Adipocyte (in vitro differentiated cells): ENCODE measurements at regions not wholly inside any gene's neighbourhood (a gene's known extent, or its start where the extent isn't known, plus 50 kb on each side); places are given as distances from the start of the nearest gene placed in this dataset.
A peak's percentile ranks its signal among the peaks of the same experiment; 100 is the strongest.
"Not testable (repeated sequence)": the region's sequence is repeated elsewhere in the genome, so short reads cannot be mapped to it uniquely, and the experiment has no call there.

Experiments used
- DNase-seq: peaks from one replicate; pipeline ENCODE4 v3.0.0-alpha.2; 2015; ENCODE audit warnings: low read depth
- H3K27me3 ChIP-seq: replicated peaks from 2 replicates; pipeline ENCODE4 v1.7.0; 2013; ENCODE audit warnings: mild to moderate bottlenecking, low read length, moderate library complexity; ENCODE audit not compliant: control insufficient read depth, insufficient read depth
- H3K36me3 ChIP-seq: 2 replicates; pipeline ENCODE4 v1.7.0; 2013; ENCODE audit warnings: low read length, mild to moderate bottlenecking, moderate library complexity; ENCODE audit not compliant: control insufficient read depth, insufficient read depth, severe bottlenecking
- H3K4me1 ChIP-seq: 2 replicates; pipeline ENCODE4 v1.7.0; 2013; ENCODE audit warnings: mild to moderate bottlenecking, low read length, moderate library complexity; ENCODE audit not compliant: control insufficient read depth, insufficient read depth
- H3K4me3 ChIP-seq: 2 replicates; pipeline ENCODE4 v1.7.0; 2013; ENCODE audit warnings: mild to moderate bottlenecking, low read length, moderate library complexity
- H3K9ac ChIP-seq: 2 replicates; pipeline ENCODE4 v1.7.0; 2013; ENCODE audit warnings: mild to moderate bottlenecking, low read length, moderate library complexity
- H3K9me3 ChIP-seq: 2 replicates; pipeline ENCODE4 v1.7.0; 2013; ENCODE audit warnings: mild to moderate bottlenecking, low read length, moderate library complexity; ENCODE audit not compliant: control insufficient read depth

GRCh38 chr4:87716371-87717265 lies 66.5 kb downstream of the DMP1 start:
- no peaks in the 10 kb centered on the region for H3K27me3 ChIP-seq
- H3K4me1 ChIP-seq: peaks cover 21% of the 10 kb centered on the region
- H3K36me3 ChIP-seq: no peaks in the 10 kb centered on the region
- H3K9me3 ChIP-seq: no peaks in the 10 kb centered on the region
- no peak overlapping the region for H3K9ac ChIP-seq
- no peak overlapping the region for H3K4me3 ChIP-seq
- no peak for DNase-seq

GRCh38 chr4:87717276-87718031 lies 67.4 kb downstream of the DMP1 start:
- Histone ChIP-seq H3K27me3 (no peaks in the 10 kb centered on the region), H3K4me3 (peak overlapping the region; percentile 6), H3K4me1 (peaks cover 21% of the 10 kb centered on the region), H3K36me3 (no peaks in the 10 kb centered on the region), H3K9me3 (no peaks in the 10 kb centered on the region), H3K9ac (no peak overlapping the region)
- no peak for DNase-seq

GRCh38 chr4:87718217-87718835 lies 68.2 kb downstream of the DMP1 start:
- Histone ChIP-seq H3K36me3 (no peaks in the 10 kb centered on the region), H3K4me3 (peak overlapping the region; percentile 6), H3K27me3 (no peaks in the 10 kb centered on the region), H3K4me1 (peaks cover 21% of the 10 kb centered on the region), H3K9ac (no peak overlapping the region), H3K9me3 (no peaks in the 10 kb centered on the region)
- DNase-seq: no peak

GRCh38 chr4:87720094-87720691 lies 70.1 kb downstream of the DMP1 start:
- Histone ChIP-seq H3K4me3 (no peak overlapping the region), H3K27me3 (no peaks in the 10 kb centered on the region), H3K9me3 (peaks cover 5% of the 10 kb centered on the region), H3K9ac (no peak overlapping the region), H3K36me3 (no peaks in the 10 kb centered on the region), H3K4me1 (peaks cover 21% of the 10 kb centered on the region)
- DNase-seq: no peak

GRCh38 chr4:87725287-87725686 lies 74.1 kb upstream of the IBSP start:
- not testable (repeated sequence) for H3K4me1 ChIP-seq, H3K9ac ChIP-seq, DNase-seq

GRCh38 chr4:87732033-87732765 lies 67.2 kb upstream of the IBSP start:
- Histone ChIP-seq H3K9me3 (no peaks in the 10 kb centered on the region), H3K27me3 (no peaks in the 10 kb centered on the region), H3K36me3 (no peaks in the 10 kb centered on the region), H3K4me3 (no peak overlapping the region), H3K9ac (no peak overlapping the region), H3K4me1 (peaks cover 4% of the 10 kb centered on the region)
- peak; percentile 1 for DNase-seq

More at GRCh38 chr4:87725287-87725686, 74.1 kb upstream of the IBSP start:
- H3K27me3 ChIP-seq, H3K4me3 ChIP-seq, H3K36me3 ChIP-seq: not testable (repeated sequence)
- H3K9me3 ChIP-seq: peaks cover 11% of the 10 kb centered on the region

GRCh38 chr4:87734084-87734483 lies 65.3 kb upstream of the IBSP start:
- Histone ChIP-seq H3K9ac (no peak overlapping the region), H3K27me3 (no peaks in the 10 kb centered on the region), H3K4me3 (no peak overlapping the region), H3K4me1 (peaks cover 4% of the 10 kb centered on the region), H3K9me3 (no peaks in the 10 kb centered on the region), H3K36me3 (no peaks in the 10 kb centered on the region)
- no peak for DNase-seq

GRCh38 chr4:87734936-87735335 lies 64.4 kb upstream of the IBSP start:
- Histone ChIP-seq H3K9me3 (no peaks in the 10 kb centered on the region), H3K27me3 (no peaks in the 10 kb centered on the region), H3K36me3 (no peaks in the 10 kb centered on the region), H3K4me1 (peaks cover 4% of the 10 kb centered on the region), H3K9ac (no peak overlapping the region), H3K4me3 (no peak overlapping the region)
- DNase-seq: no peak

GRCh38 chr4:87738483-87738882 lies 60.9 kb upstream of the IBSP start:
- Histone ChIP-seq H3K4me1 (no peaks in the 10 kb centered on the region), H3K9me3 (no peaks in the 10 kb centered on the region), H3K27me3 (no peaks in the 10 kb centered on the region), H3K4me3 (no peak overlapping the region), H3K36me3 (no peaks in the 10 kb centered on the region), H3K9ac (no peak overlapping the region)
- no peak for DNase-seq

- Histone ChIP-seq H3K4me3 (no peak overlapping the region), H3K9ac (no peak overlapping the region), H3K27me3 (no peaks in the 10 kb centered on the region), H3K4me1 (no peaks in the 10 kb centered on the region), H3K9me3 (no peaks in the 10 kb centered on the region), H3K36me3 (no peaks in the 10 kb centered on the region)
- no peak for DNase-seq
Observed at GRCh38 chr4:87739494-87739893, 59.9 kb upstream of the IBSP start.
